HCT116 (cell line): ENCODE measurements at regions not wholly inside any gene's neighbourhood (a gene's known extent, or its start where the extent isn't known, plus 50 kb on each side); places are given as distances from the start of the nearest gene placed in this dataset.

ENCODE experiments used
- ATAC-seq: fragments of 200-7000 bp; cut with Tn5 transposase; 2 replicates; pipeline ENCODE4 v1.9.1; 2020; ENCODE audit warnings: mild to moderate bottlenecking, moderate library complexity
- BruUV-seq: library from RNA; stranded (reverse); fragments of 400-500 nt; replicated peaks from 2 replicates; lab custom pipeline; 2021; lab: Mats Ljungman, UMichigan
- CTCF ChIA-PET: fragments of 300-600 bp; sonication (Branson Sonifier 250); formaldehyde crosslinking; loops from one replicate; lab custom pipeline; 2021; ENCODE audit warnings: antibody characterized with exemption; lab: Charles Lee
- POLR2A ChIA-PET: fragments of 300-600, 350-600 bp; sonication (Branson Sonifier 250); formaldehyde crosslinking; loops from one replicate; lab custom pipeline; 2021; ENCODE audit warnings: antibody characterized with exemption; lab: Charles Lee
- RAD21 ChIA-PET, 2 experiments: fragments of 300-600 bp; sonication (Branson Sonifier 250); formaldehyde crosslinking; loops; one replicate each; lab custom pipeline; 2023; ENCODE audit warnings: low total read pairs in 2 of 2; ENCODE audit not compliant: uncharacterized antibody in 2 of 2, unreplicated experiment in 2 of 2, low non-redundant PET in 1 of 2; lab: Charles Lee
- DNase-seq: peaks from one replicate; pipeline ENCODE4 v3.0.0-alpha.2; 2010; ENCODE audit warnings: low read depth, low spot score
- H2AFZ ChIP-seq: fragments of 200-600 bp; shearing (Covaris generic), sonication (generic); 2 replicates; pipeline ENCODE4 v1.6.1; 2017; ENCODE audit warnings: low read depth, mixed run types, mixed read lengths, antibody characterized with exemption, low read length; ENCODE audit not compliant: poor library complexity, severe bottlenecking
- H3K27ac ChIP-seq: 2 replicates; pipeline ENCODE4 v1.5.1; 2012; ENCODE audit warnings: low read depth, low read length
- H3K27me3 ChIP-seq: fragments of 200-600 bp; sonication (generic); 2 replicates; pipeline ENCODE4 v1.6.1; 2016; ENCODE audit warnings: mixed run types, low read length, mixed read lengths; ENCODE audit not compliant: insufficient read depth
- H3K36me3 ChIP-seq, 2 experiments: fragments of 200-500 bp in 1 of 2; fragments of 200-600 bp in 1 of 2; sonication (Bioruptor generic) in 1 of 2; sonication (generic) in 1 of 2; 2 replicates each; pipeline versions ENCODE4 v1.5.1 to v1.6.1; 2014 to 2016; ENCODE audit warnings: low read length in 2 of 2, inconsistent platforms in 1 of 2, mixed read lengths in 1 of 2, mixed run types in 1 of 2; ENCODE audit not compliant: insufficient read depth in 2 of 2, control insufficient read depth in 1 of 2
- H3K4me1 ChIP-seq, 2 experiments: fragments of 200-600 bp in 1 of 2; sonication (generic) in 1 of 2; 2 replicates each; pipeline versions ENCODE4 v1.5.1 to v1.6.1; 2012 to 2017; ENCODE audit warnings: low read length in 2 of 2, inconsistent platforms in 1 of 2, mild to moderate bottlenecking in 1 of 2, mixed read lengths in 1 of 2, mixed run types in 1 of 2, moderate library complexity in 1 of 2; ENCODE audit not compliant: insufficient read depth in 2 of 2, control insufficient read depth in 1 of 2
- H3K4me2 ChIP-seq: fragments of 200-600 bp; sonication (generic); 2 replicates; pipeline ENCODE4 v1.6.1; 2017; ENCODE audit warnings: mixed run types, low read length, mixed read lengths
- H3K4me3 ChIP-seq, 2 experiments: fragments of 200-600 bp in 1 of 2; sonication (generic) in 1 of 2; replicated peaks in 1 of 2; 2 replicates each; pipeline ENCODE4 v1.5.1; 2011 to 2016; ENCODE audit warnings: low read length in 2 of 2, control low read depth in 1 of 2, low read depth in 1 of 2, mild to moderate bottlenecking in 1 of 2, mixed read lengths in 1 of 2, mixed run types in 1 of 2
- H3K79me2 ChIP-seq: fragments of 200-600 bp; sonication (generic); 2 replicates; pipeline ENCODE4 v1.6.1; 2017; ENCODE audit warnings: mild to moderate bottlenecking, mixed run types, low read length, moderate library complexity, mixed read lengths; ENCODE audit not compliant: insufficient read depth
- H3K9ac ChIP-seq: fragments of 200-600 bp; sonication (generic); 2 replicates; pipeline ENCODE4 v1.6.1; 2016; ENCODE audit warnings: low read length, mixed read lengths
- H3K9me2 ChIP-seq: fragments of 200-600 bp; sonication (generic), shearing (Covaris generic); 2 replicates; pipeline ENCODE4 v1.6.1; 2017; ENCODE audit warnings: mixed run types, mild to moderate bottlenecking, moderate library complexity; ENCODE audit not compliant: insufficient read depth
- H3K9me3 ChIP-seq, 2 experiments: fragments of 200-500 bp in 1 of 2; fragments of 200-600 bp in 1 of 2; sonication (Bioruptor generic) in 1 of 2; sonication (generic) in 1 of 2; 2 replicates each; pipeline ENCODE4 v1.6.1; 2014 to 2017; ENCODE audit warnings: low read length in 2 of 2, mixed read lengths in 2 of 2, inconsistent platforms in 1 of 2, low read depth in 1 of 2, mild to moderate bottlenecking in 1 of 2, mixed run types in 1 of 2, moderate library complexity in 1 of 2; ENCODE audit not compliant: control insufficient read depth in 1 of 2, insufficient read depth in 1 of 2
- H4K20me1 ChIP-seq: fragments of 200-600 bp; sonication (generic), shearing (Covaris generic); 2 replicates; pipeline ENCODE4 v1.6.1; 2017; ENCODE audit warnings: mixed run types, mild to moderate bottlenecking, moderate library complexity; ENCODE audit not compliant: insufficient read depth
- ATF3 ChIP-seq: IDR thresholded peaks from 2 replicates; pipeline ENCODE4 v1.6.1; 2012
- CBX3 ChIP-seq: IDR thresholded peaks from 2 replicates; pipeline ENCODE4 v1.6.1; 2012; ENCODE audit warnings: low read depth
- EGR1 ChIP-seq: IDR thresholded peaks from 2 replicates; pipeline ENCODE4 v1.6.1; 2012; ENCODE audit warnings: low read depth
- EZH2 ChIP-seq: fragments of 200-600 bp; sonication (generic); IDR thresholded peaks from 2 replicates; pipeline ENCODE4 v1.6.1; 2017; ENCODE audit warnings: antibody characterized with exemption, mixed run types
- EZH2phosphoT487 ChIP-seq: fragments of 200-600 bp; IDR thresholded peaks from 2 replicates; pipeline ENCODE4 v1.6.1; 2018; ENCODE audit warnings: antibody characterized with exemption, borderline replicate concordance
- FOSL1 ChIP-seq: IDR thresholded peaks from 2 replicates; pipeline ENCODE4 v1.6.1; 2012; ENCODE audit warnings: low read depth
- POLR2AphosphoS5 ChIP-seq: IDR thresholded peaks from 2 replicates; pipeline ENCODE4 v1.6.1; 2011; ENCODE audit warnings: mild to moderate bottlenecking, low read depth, low read length, moderate library complexity
- RAD21 ChIP-seq: IDR thresholded peaks from 2 replicates; pipeline ENCODE4 v1.6.1; 2012; ENCODE audit warnings: low read depth, mild to moderate bottlenecking
- SIN3A ChIP-seq: IDR thresholded peaks from 2 replicates; pipeline ENCODE4 v1.6.1; 2012; ENCODE audit warnings: low read depth
- SP1 ChIP-seq: IDR thresholded peaks from 2 replicates; pipeline ENCODE4 v1.6.1; 2012; ENCODE audit warnings: low read depth
- TCF7L2 ChIP-seq: IDR thresholded peaks from 2 replicates; pipeline ENCODE4 v1.7.0; 2011; ENCODE audit warnings: borderline replicate concordance, inconsistent platforms; ENCODE audit not compliant: insufficient read depth, insufficient read length; ENCODE audit errors: extremely low read depth
- YY1 ChIP-seq: IDR thresholded peaks from 2 replicates; pipeline ENCODE4 v1.6.1; 2011; ENCODE audit warnings: low read length, low read depth, moderate library complexity, mild to moderate bottlenecking; ENCODE audit not compliant: insufficient replicate concordance; ENCODE audit errors: extremely low read depth
- intact Hi-C: fragments of 100-400 bp; cut with micrococcal nuclease; formaldehyde crosslinking; loops from 2 replicates; pipeline ENCODE4 v1.10.0; 2022
- TF ChIP-seq, protein P1 (sequence below), 3 experiments: fragments of 200-600 bp in 1 of 3; sonication (generic) in 1 of 3; IDR thresholded peaks in 2 of 3; conservative IDR thresholded peaks in 1 of 3; 2 replicates each; pipeline ENCODE4 v1.5.1; 2012 to 2017; ENCODE audit warnings: low read depth in 2 of 3, low read length in 2 of 3, antibody characterized with exemption in 1 of 3, borderline replicate concordance in 1 of 3, control low read depth in 1 of 3, mild to moderate bottlenecking in 1 of 3, mixed read lengths in 1 of 3, mixed run types in 1 of 3, moderate library complexity in 1 of 3; ENCODE audit not compliant: insufficient read depth in 1 of 3
- TF ChIP-seq, protein P2 (sequence below): IDR thresholded peaks from 2 replicates; pipeline ENCODE4 v1.6.1; 2012

GRCh38 chr2:200186002-200186401, 120.5 kb upstream of the SPATS2L start:
- H3K79me2 ChIP-seq, result no peaks in the 10 kb centered on the region
- H3K27ac ChIP-seq, result no peak overlapping the region
- RAD21 ChIA-PET, result no interaction called here
- ATAC-seq, result no peak
- TF ChIP-seq YY1, result no peak
- TF ChIP-seq, protein P1, sequence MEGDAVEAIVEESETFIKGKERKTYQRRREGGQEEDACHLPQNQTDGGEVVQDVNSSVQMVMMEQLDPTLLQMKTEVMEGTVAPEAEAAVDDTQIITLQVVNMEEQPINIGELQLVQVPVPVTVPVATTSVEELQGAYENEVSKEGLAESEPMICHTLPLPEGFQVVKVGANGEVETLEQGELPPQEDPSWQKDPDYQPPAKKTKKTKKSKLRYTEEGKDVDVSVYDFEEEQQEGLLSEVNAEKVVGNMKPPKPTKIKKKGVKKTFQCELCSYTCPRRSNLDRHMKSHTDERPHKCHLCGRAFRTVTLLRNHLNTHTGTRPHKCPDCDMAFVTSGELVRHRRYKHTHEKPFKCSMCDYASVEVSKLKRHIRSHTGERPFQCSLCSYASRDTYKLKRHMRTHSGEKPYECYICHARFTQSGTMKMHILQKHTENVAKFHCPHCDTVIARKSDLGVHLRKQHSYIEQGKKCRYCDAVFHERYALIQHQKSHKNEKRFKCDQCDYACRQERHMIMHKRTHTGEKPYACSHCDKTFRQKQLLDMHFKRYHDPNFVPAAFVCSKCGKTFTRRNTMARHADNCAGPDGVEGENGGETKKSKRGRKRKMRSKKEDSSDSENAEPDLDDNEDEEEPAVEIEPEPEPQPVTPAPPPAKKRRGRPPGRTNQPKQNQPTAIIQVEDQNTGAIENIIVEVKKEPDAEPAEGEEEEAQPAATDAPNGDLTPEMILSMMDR (IDR thresholded peaks at IDR 0.05 in 2 of 3, conservative IDR thresholded peaks at IDR 0.05 in 1 of 3; ENCODE audit: borderline replicate concordance in 1 of 3, insufficient read depth in 1 of 3, low read depth in 2 of 3, low read length in 2 of 3), result no peak
- TF ChIP-seq, protein P2, sequence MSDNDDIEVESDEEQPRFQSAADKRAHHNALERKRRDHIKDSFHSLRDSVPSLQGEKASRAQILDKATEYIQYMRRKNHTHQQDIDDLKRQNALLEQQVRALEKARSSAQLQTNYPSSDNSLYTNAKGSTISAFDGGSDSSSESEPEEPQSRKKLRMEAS, result no peak
- no peak for TF ChIP-seq SIN3A
- TF ChIP-seq EGR1, result no peak
- no peak for TF ChIP-seq FOSL1
- TF ChIP-seq CBX3, result no peak
- no peak for TF ChIP-seq ATF3
- TF ChIP-seq SP1, result no peak
- no peak for TF ChIP-seq EZH2phosphoT487
- TF ChIP-seq EZH2, result no peak
- TF ChIP-seq TCF7L2, result no peak
- TF ChIP-seq POLR2AphosphoS5, result no peak
- TF ChIP-seq RAD21, result no peak
- TF ChIP-seq, all 23 proteins: peak for 0
- ChIA-PET POLR2A (no interaction called here), CTCF (no interaction called here)
- Histone ChIP-seq H3K27me3 (0 out of 2 replicates have a peak, but pooled peaks cover 6% of the 10 kb centered on the region), H3K4me3 (no peak overlapping the region), H3K4me1 (no peaks in the 10 kb centered on the region), H3K4me2 (no peak overlapping the region), H4K20me1 (no peaks in the 10 kb centered on the region), H3K9me3 (no peaks in the 10 kb centered on the region), H3K36me3 (no peaks in the 10 kb centered on the region), H3K9me2 (no peaks in the 10 kb centered on the region), H2AFZ (no peak overlapping the region), H3K9ac (no peak overlapping the region)
- DNase-seq, result no peak
- intact Hi-C loops, result no loop called here
- no TSS peak for BruUV-seq
